GM12878 (cell line): ENCODE measurements at regions not wholly inside any gene's neighbourhood (a gene's known extent, or its start where the extent isn't known, plus 50 kb on each side); places are given as distances from the start of the nearest gene placed in this dataset.

Source experiments
- ATAC-seq: fragments of 200-7000 bp; cut with Tn5 transposase; 3 replicates; pipeline ENCODE4 v1.9.1; 2020; ENCODE audit warnings: mild to moderate bottlenecking, moderate library complexity
- BruUV-seq: library from RNA; stranded (reverse); fragments of 400-500 nt; replicated peaks from 2 replicates; lab custom pipeline; 2021; lab: Mats Ljungman, UMichigan
- CTCF ChIA-PET: fragments of 300-600 bp; sonication (Branson Sonifier 250); formaldehyde crosslinking; extraction: SDS; loops from one replicate; lab custom pipeline; 2021; ENCODE audit warnings: inconsistent platforms; lab: Yijun Ruan, JAX
- POLR2A ChIA-PET: fragments of 350-600 bp; formaldehyde crosslinking; extraction: SDS; loops from one replicate; lab custom pipeline; 2021; ENCODE audit warnings: inconsistent platforms; lab: Charles Lee
- RAD21 ChIA-PET: fragments of 300-600 bp; sonication (Branson Sonifier 250); formaldehyde crosslinking; loops from one replicate; lab custom pipeline; 2023; ENCODE audit warnings: antibody characterized with exemption; ENCODE audit not compliant: unreplicated experiment; lab: Charles Lee
- SMC1A ChIA-PET: fragments of 300-600 bp; sonication (Branson Sonifier 250); formaldehyde crosslinking; loops from one replicate; lab custom pipeline; 2023; ENCODE audit not compliant: unreplicated experiment, uncharacterized antibody; lab: Charles Lee
- DNase-seq: peaks from one replicate; pipeline ENCODE4 v3.0.0-alpha.2; 2011; ENCODE audit warnings: low read depth, low spot score
- FAIRE-seq: peaks from 3 replicates; lab custom pipeline; 2011; peaks lifted over from hg19 to GRCh38; lab: Jason Lieb, UNC
- H2AFZ ChIP-seq: 2 replicates; pipeline ENCODE4 v1.6.0; 2011; ENCODE audit warnings: low read depth, low read length, control low read depth; ENCODE audit not compliant: control insufficient read depth
- H3K27ac ChIP-seq: 2 replicates; pipeline ENCODE4 v1.5.1; 2011; ENCODE audit warnings: control low read depth; ENCODE audit not compliant: control insufficient read depth, insufficient read depth
- H3K27me3 ChIP-seq, 2 experiments: replicated peaks in 1 of 2; 2 replicates each; pipeline versions ENCODE4 v1.6.0 to v1.6.1; 2011; ENCODE audit warnings: low read length in 1 of 2; ENCODE audit not compliant: control insufficient read depth in 2 of 2, insufficient read depth in 2 of 2
- H3K36me3 ChIP-seq, 2 experiments: 2 replicates each; pipeline ENCODE4 v1.5.1; 2011; ENCODE audit warnings: low read length in 1 of 2; ENCODE audit not compliant: control insufficient read depth in 2 of 2, insufficient read depth in 2 of 2
- H3K4me1 ChIP-seq: 2 replicates; pipeline ENCODE4 v1.6.1; 2011; ENCODE audit warnings: mild to moderate bottlenecking, low read length, moderate library complexity, mixed read lengths; ENCODE audit not compliant: control insufficient read depth, insufficient read depth
- H3K4me2 ChIP-seq: 2 replicates; pipeline ENCODE4 v1.6.0; 2011; ENCODE audit warnings: control low read depth; ENCODE audit not compliant: control insufficient read depth, insufficient read depth
- H3K4me3 ChIP-seq: fragments of 200-600 bp; sonication (generic); 2 replicates; pipeline ENCODE4 v1.5.1; 2016
- H3K79me2 ChIP-seq: 2 replicates; pipeline ENCODE4 v1.6.0; 2011; ENCODE audit warnings: low read length; ENCODE audit not compliant: control insufficient read depth, insufficient read depth
- H3K9ac ChIP-seq: 2 replicates; pipeline ENCODE4 v1.8.0; 2011; ENCODE audit warnings: low read length, control low read depth, mixed read lengths; ENCODE audit not compliant: control insufficient read depth, insufficient read depth
- H3K9me3 ChIP-seq: replicated peaks from 3 replicates; pipeline ENCODE4 v1.5.1; 2011; ENCODE audit warnings: mild to moderate bottlenecking, low read length; ENCODE audit not compliant: control insufficient read depth, insufficient read depth
- H4K20me1 ChIP-seq: 2 replicates; pipeline ENCODE4 v1.6.0; 2011; ENCODE audit not compliant: control insufficient read depth, insufficient read depth
- BCLAF1 ChIP-seq: fragments of 450-650 bp; IDR thresholded peaks from 2 replicates; pipeline ENCODE4 v1.6.1; 2017; ENCODE audit warnings: antibody characterized with exemption, mild to moderate bottlenecking, moderate library complexity
- CEBPB ChIP-seq, 2 experiments: fragments of 150-350 bp in 1 of 2; IDR thresholded peaks; 2 replicates each; pipeline ENCODE4 v1.6.1; 2012 to 2014; ENCODE audit warnings: low read depth in 2 of 2, low read length in 2 of 2, borderline replicate concordance in 1 of 2, inconsistent platforms in 1 of 2
- CEBPZ ChIP-seq: fragments of 150-350 bp; IDR thresholded peaks from 2 replicates; pipeline ENCODE4 v1.6.1; 2016; ENCODE audit warnings: low read depth, low read length
- GABPA ChIP-seq: IDR thresholded peaks from 2 replicates; pipeline ENCODE4 v1.6.1; 2014; ENCODE audit warnings: antibody characterized with exemption, low read depth, mild to moderate bottlenecking, inconsistent platforms
- NFXL1 ChIP-seq: fragments of 450-650 bp; IDR thresholded peaks from 2 replicates; pipeline ENCODE4 v1.6.1; 2017; ENCODE audit warnings: antibody characterized with exemption, mild to moderate bottlenecking, borderline replicate concordance
- NFYB ChIP-seq: IDR thresholded peaks from 2 replicates; pipeline ENCODE4 v1.6.1; 2011; ENCODE audit warnings: low read depth, mild to moderate bottlenecking, low read length, improper control_type of control experiment, moderate library complexity; ENCODE audit not compliant: insufficient read depth
- PBX3 ChIP-seq: IDR thresholded peaks from 2 replicates; pipeline ENCODE4 v1.6.1; 2011; ENCODE audit warnings: mild to moderate bottlenecking, low read depth, low read length, moderate library complexity; ENCODE audit not compliant: insufficient replicate concordance
- SMAD5 ChIP-seq: IDR thresholded peaks from 2 replicates; pipeline ENCODE4 v1.6.1; 2016; ENCODE audit warnings: antibody characterized with exemption, low read depth
- ZBTB4 ChIP-seq: fragments of 450-650 bp; formaldehyde crosslinking; IDR thresholded peaks from 2 replicates; pipeline ENCODE4 v1.4.0; 2022; ENCODE audit warnings: mild to moderate bottlenecking, moderate library complexity
- ZNF24 ChIP-seq: fragments of 450-650 bp; IDR thresholded peaks from 2 replicates; pipeline ENCODE4 v1.6.1; 2017; ENCODE audit warnings: antibody characterized with exemption, mild to moderate bottlenecking
- WGBS: methylation state at CpG from one replicate; pipeline ENCODE4 v1.1.6; 2016; ENCODE audit warnings: low lambda C conversion rate; ENCODE audit not compliant: insufficient replicate concordance, insufficient coverage; ENCODE audit errors: missing lambda C conversion rate; 5-methylcytosine and 5-hydroxymethylcytosine counted together
- in situ Hi-C: fragments of 300-500 bp; cut with MboI; formaldehyde crosslinking; loops from 9 replicates; pipeline ENCODE4 v1.14.3; 2018; ENCODE audit warnings: mixed read lengths
- intact Hi-C: fragments of 100-400 bp; cut with micrococcal nuclease; formaldehyde crosslinking; loops from one replicate; pipeline ENCODE4 v1.14.2; 2022; ENCODE audit not compliant: unreplicated experiment

- no peak for TF ChIP-seq CEBPZ
- TF ChIP-seq NFXL1, result no peak
Measured at GRCh38 chr15:96390986-96391385, 60.5 kb downstream of the NR2F2 start (continued).

- in situ Hi-C loops (no loop called here), intact Hi-C loops (no loop called here)
- ATAC-seq (peak; percentile 45), FAIRE-seq (no peak), DNase-seq (no peak)
- Histone ChIP-seq H3K9ac (no peak overlapping the region), H3K36me3 (no peaks in the 10 kb centered on the region), H3K4me1 (no peaks in the 10 kb centered on the region), H4K20me1 (no peaks in the 10 kb centered on the region), H3K4me3 (no peak overlapping the region), H3K27me3 (no peaks in the 10 kb centered on the region), H3K79me2 (no peaks in the 10 kb centered on the region), H3K27ac (no peak overlapping the region), H3K9me3 (no peaks in the 10 kb centered on the region), H2AFZ (no peak overlapping the region), H3K4me2 (no peak overlapping the region)
- ChIA-PET RAD21 (no interaction called here), SMC1A (interaction anchor here (0.6 kb wide), 1 partner anchor 31 kb away, joined by 3 read pairs; no protein-coding TSS in a partner anchor), POLR2A (no interaction called here), CTCF (no interaction called here)
- 30% methylated on average over 10 of the region's 10 CpGs for WGBS
- no TSS peak for BruUV-seq
- no peak for TF ChIP-seq BCLAF1
- no peak for TF ChIP-seq SMAD5
- no peak for TF ChIP-seq PBX3
- no peak for TF ChIP-seq CEBPB (IDR thresholded peaks at IDR 0.05; ENCODE audit: borderline replicate concordance in 1 of 2, low read depth in 2 of 2, low read length in 2 of 2)
- TF ChIP-seq NFYB, result no peak
- no peak for TF ChIP-seq ZBTB4 (CRISPR knock-in tag)
- no peak for TF ChIP-seq GABPA
- no peak for TF ChIP-seq ZNF24
Measured at GRCh38 chr15:96392380-96393208, 62.1 kb downstream of the NR2F2 start.
